Activated CD4-positive, alpha-beta memory T cell treated with anti-CD3 and anti-CD28 coated beads, Interleukin-2, amount 10 ng/mL, durations not matched to agents 7 days and 5 days (primary cell): ENCODE measurements at regions not wholly inside any gene's neighbourhood (a gene's known extent, or its start where the extent isn't known, plus 50 kb on each side); places are given as distances from the start of the nearest gene placed in this dataset.

Experiments
- CTCF ChIA-PET: fragments of 350-600 bp; sonication (Branson Sonifier 250); formaldehyde crosslinking; loops from one replicate; lab custom pipeline; 2021; ENCODE audit warnings: antibody characterized with exemption, inconsistent platforms; lab: Charles Lee
- POLR2A ChIA-PET: fragments of 350-600 bp; sonication (Branson Sonifier 250); formaldehyde crosslinking; loops from one replicate; lab custom pipeline; 2021; ENCODE audit warnings: antibody characterized with exemption; lab: Charles Lee
- DNase-seq: peaks from one replicate; pipeline ENCODE4 v3.0.0-alpha.2; 2020
- H3K27ac Mint-ChIP-seq: one replicate; pipeline ENCODE4 v1.8.0; 2021; ENCODE audit warnings: mild to moderate bottlenecking, mixed read lengths
- H3K27me3 Mint-ChIP-seq: one replicate; pipeline ENCODE4 v1.8.0; 2021; ENCODE audit warnings: mixed read lengths
- H3K36me3 Mint-ChIP-seq: one replicate; pipeline ENCODE4 v1.8.0; 2021; ENCODE audit warnings: low read depth, mixed read lengths
- H3K4me1 Mint-ChIP-seq: one replicate; pipeline ENCODE4 v1.8.0; 2021; ENCODE audit warnings: mixed read lengths
- H3K4me3 Mint-ChIP-seq: one replicate; pipeline ENCODE4 v1.8.0; 2021; ENCODE audit warnings: mild to moderate bottlenecking, mixed read lengths
- H3K9me3 Mint-ChIP-seq: one replicate; pipeline ENCODE4 v1.8.0; 2021; ENCODE audit warnings: mixed read lengths

- ChIA-PET POLR2A (no interaction called here), CTCF (no interaction called here)
- DNase-seq, result no peak
Measured at GRCh38 chr7:9856668-9857067, 1117.0 kb upstream of the PHF14 start.

GRCh38 chr7:9863545-9863944, 1110.1 kb upstream of the PHF14 start:
- peaks cover 6% of the 10 kb centered on the region for H3K9me3 Mint-ChIP-seq
- DNase-seq, result no peak
- no peak overlapping the region for H3K27ac Mint-ChIP-seq
- H3K36me3 Mint-ChIP-seq, result no peaks in the 10 kb centered on the region
- no peaks in the 10 kb centered on the region for H3K4me1 Mint-ChIP-seq
- CTCF ChIA-PET, result no interaction called here
- no peaks in the 10 kb centered on the region for H3K27me3 Mint-ChIP-seq
- POLR2A ChIA-PET, result no interaction called here
- H3K4me3 Mint-ChIP-seq, result no peak overlapping the region

More at GRCh38 chr7:9856668-9857067, 1117.0 kb upstream of the PHF14 start:
- no peak overlapping the region for H3K4me3 Mint-ChIP-seq
- H3K36me3 Mint-ChIP-seq, result no peaks in the 10 kb centered on the region
- H3K27ac Mint-ChIP-seq, result no peak overlapping the region
- no peaks in the 10 kb centered on the region for H3K27me3 Mint-ChIP-seq
- H3K9me3 Mint-ChIP-seq, result peaks cover 4% of the 10 kb centered on the region
- no peaks in the 10 kb centered on the region for H3K4me1 Mint-ChIP-seq

- DNase-seq, result no peak
- H3K9me3 Mint-ChIP-seq, result peaks cover 9% of the 10 kb centered on the region
- no peaks in the 10 kb centered on the region for H3K27me3 Mint-ChIP-seq
- CTCF ChIA-PET, result no interaction called here
- H3K27ac Mint-ChIP-seq, result no peak overlapping the region
- POLR2A ChIA-PET, result no interaction called here
- H3K4me3 Mint-ChIP-seq, result no peak overlapping the region
- H3K4me1 Mint-ChIP-seq, result no peaks in the 10 kb centered on the region
- no peaks in the 10 kb centered on the region for H3K36me3 Mint-ChIP-seq
Measured at GRCh38 chr7:9869151-9869550, 1104.5 kb upstream of the PHF14 start.

- no peak for DNase-seq
- Mint-ChIP-seq H3K27me3 (no peaks in the 10 kb centered on the region), H3K4me1 (no peaks in the 10 kb centered on the region), H3K27ac (no peak overlapping the region), H3K36me3 (no peaks in the 10 kb centered on the region), H3K4me3 (no peak overlapping the region), H3K9me3 (peaks cover 9% of the 10 kb centered on the region)
- ChIA-PET POLR2A (no interaction called here), CTCF (no interaction called here)
Measured at GRCh38 chr7:9869566-9869965, 1104.1 kb upstream of the PHF14 start.

GRCh38 chr7:9870674-9871073, 1103.0 kb upstream of the PHF14 start:
- peaks cover 5% of the 10 kb centered on the region for H3K9me3 Mint-ChIP-seq
- no peak overlapping the region for H3K27ac Mint-ChIP-seq
- no peaks in the 10 kb centered on the region for H3K27me3 Mint-ChIP-seq
- POLR2A ChIA-PET, result no interaction called here
- H3K4me3 Mint-ChIP-seq, result no peak overlapping the region
- CTCF ChIA-PET, result no interaction called here
- H3K4me1 Mint-ChIP-seq, result no peaks in the 10 kb centered on the region
- DNase-seq, result no peak
- H3K36me3 Mint-ChIP-seq, result no peaks in the 10 kb centered on the region

GRCh38 chr7:9874182-9874581, 1099.5 kb upstream of the PHF14 start:
- CTCF ChIA-PET, result no interaction called here
- Mint-ChIP-seq H3K9me3 (peaks cover 10% of the 10 kb centered on the region), H3K4me3 (no peak overlapping the region), H3K27me3 (no peaks in the 10 kb centered on the region), H3K27ac (no peak overlapping the region), H3K4me1 (no peaks in the 10 kb centered on the region), H3K36me3 (no peaks in the 10 kb centered on the region)
- POLR2A ChIA-PET, result no interaction called here
- no peak for DNase-seq

- no peak for DNase-seq
- ChIA-PET POLR2A (no interaction called here), CTCF (no interaction called here)
- Mint-ChIP-seq H3K36me3 (no peaks in the 10 kb centered on the region), H3K4me3 (no peak overlapping the region), H3K27me3 (no peaks in the 10 kb centered on the region), H3K27ac (no peak overlapping the region), H3K9me3 (peaks cover 8% of the 10 kb centered on the region), H3K4me1 (no peaks in the 10 kb centered on the region)
Measured at GRCh38 chr7:9876053-9876452, 1097.6 kb upstream of the PHF14 start.

GRCh38 chr7:9889554-9889953, 1084.1 kb upstream of the PHF14 start:
- Mint-ChIP-seq H3K27me3 (no peaks in the 10 kb centered on the region), H3K4me1 (no peaks in the 10 kb centered on the region), H3K9me3 (peaks cover 9% of the 10 kb centered on the region), H3K36me3 (no peaks in the 10 kb centered on the region), H3K27ac (no peak overlapping the region), H3K4me3 (no peak overlapping the region)
- CTCF ChIA-PET, result no interaction called here
- POLR2A ChIA-PET, result no interaction called here
- no peak for DNase-seq

- ChIA-PET POLR2A (no interaction called here), CTCF (no interaction called here)
- Mint-ChIP-seq H3K27me3 (no peaks in the 10 kb centered on the region), H3K9me3 (peaks cover 8% of the 10 kb centered on the region), H3K36me3 (no peaks in the 10 kb centered on the region), H3K4me3 (no peak overlapping the region), H3K27ac (no peak overlapping the region), H3K4me1 (no peaks in the 10 kb centered on the region)
- DNase-seq, result no peak
Measured at GRCh38 chr7:9890092-9890491, 1083.6 kb upstream of the PHF14 start.

GRCh38 chr7:9891056-9891455, 1082.6 kb upstream of the PHF14 start:
- DNase-seq, result no peak
- Mint-ChIP-seq H3K4me1 (no peaks in the 10 kb centered on the region), H3K27me3 (no peaks in the 10 kb centered on the region), H3K27ac (no peak overlapping the region), H3K9me3 (peaks cover 12% of the 10 kb centered on the region), H3K4me3 (no peak overlapping the region), H3K36me3 (no peaks in the 10 kb centered on the region)
- POLR2A ChIA-PET, result no interaction called here
- CTCF ChIA-PET, result no interaction called here

GRCh38 chr7:9900339-9900738, 1073.3 kb upstream of the PHF14 start:
- no peak for DNase-seq
- H3K36me3 Mint-ChIP-seq, result no peaks in the 10 kb centered on the region
- H3K9me3 Mint-ChIP-seq, result peaks cover 22% of the 10 kb centered on the region
- CTCF ChIA-PET, result no interaction called here
- no peak overlapping the region for H3K4me3 Mint-ChIP-seq
- POLR2A ChIA-PET, result no interaction called here
- no peaks in the 10 kb centered on the region for H3K27me3 Mint-ChIP-seq
- no peaks in the 10 kb centered on the region for H3K4me1 Mint-ChIP-seq
- no peak overlapping the region for H3K27ac Mint-ChIP-seq

- ChIA-PET POLR2A (no interaction called here), CTCF (no interaction called here)
- no peaks in the 10 kb centered on the region for H3K27me3 Mint-ChIP-seq
- no peak overlapping the region for H3K27ac Mint-ChIP-seq
- peaks cover 11% of the 10 kb centered on the region for H3K9me3 Mint-ChIP-seq
- no peak for DNase-seq
- no peaks in the 10 kb centered on the region for H3K36me3 Mint-ChIP-seq
- H3K4me3 Mint-ChIP-seq, result no peak overlapping the region
- no peaks in the 10 kb centered on the region for H3K4me1 Mint-ChIP-seq
Measured at GRCh38 chr7:9921326-9921725, 1052.3 kb upstream of the PHF14 start.

GRCh38 chr7:9937944-9938631, 1035.6 kb upstream of the PHF14 start:
- Mint-ChIP-seq H3K9me3 (peaks cover 1% of the 10 kb centered on the region), H3K27ac (no peak overlapping the region), H3K27me3 (no peaks in the 10 kb centered on the region), H3K4me3 (no peak overlapping the region), H3K4me1 (no peaks in the 10 kb centered on the region), H3K36me3 (no peaks in the 10 kb centered on the region)
- ChIA-PET POLR2A (no interaction called here), CTCF (no interaction called here)
- no peak for DNase-seq

- no peak overlapping the region for H3K4me3 Mint-ChIP-seq
- no peaks in the 10 kb centered on the region for H3K36me3 Mint-ChIP-seq
- H3K27ac Mint-ChIP-seq, result no peak overlapping the region
- CTCF ChIA-PET, result no interaction called here
- H3K9me3 Mint-ChIP-seq, result no peaks in the 10 kb centered on the region
- DNase-seq, result no peak
- no peaks in the 10 kb centered on the region for H3K27me3 Mint-ChIP-seq
- POLR2A ChIA-PET, result no interaction called here
- H3K4me1 Mint-ChIP-seq, result no peaks in the 10 kb centered on the region
Measured at GRCh38 chr7:9939176-9939575, 1034.5 kb upstream of the PHF14 start.
